H9 (cell line): ENCODE measurements at regions not wholly inside any gene's neighbourhood (a gene's known extent, or its start where the extent isn't known, plus 50 kb on each side); places are given as distances from the start of the nearest gene placed in this dataset.

Experiments used
- DNase-seq: peaks from one replicate; pipeline ENCODE4 v3.0.0-alpha.2; 2017
- H2AFZ ChIP-seq: one replicate; pipeline ENCODE4 v1.6.1; 2013; ENCODE audit warnings: mild to moderate bottlenecking, low read length, control low read depth, moderate library complexity
- H2AK5ac ChIP-seq: 2 replicates; pipeline ENCODE4 v1.6.1; 2013; ENCODE audit warnings: low read length, control low read depth, mixed read lengths; ENCODE audit not compliant: insufficient read length
- H2BK120ac ChIP-seq: one replicate; pipeline ENCODE4 v1.6.1; 2013; ENCODE audit warnings: low read depth, mild to moderate bottlenecking, low read length, control low read depth, inconsistent platforms; ENCODE audit not compliant: poor library complexity, severe bottlenecking
- H2BK12ac ChIP-seq: 2 replicates; pipeline ENCODE4 v1.6.1; 2013; ENCODE audit warnings: low read length, control low read depth, mixed read lengths, low read depth; ENCODE audit not compliant: insufficient read length
- H2BK15ac ChIP-seq: 2 replicates; pipeline ENCODE4 v1.6.1; 2013; ENCODE audit warnings: low read depth, low read length, control low read depth
- H2BK20ac ChIP-seq: one replicate; pipeline ENCODE4 v1.6.1; 2013; ENCODE audit warnings: low read depth, mild to moderate bottlenecking, low read length, control low read depth, inconsistent platforms; ENCODE audit not compliant: poor library complexity, severe bottlenecking
- H2BK5ac ChIP-seq: 2 replicates; pipeline ENCODE4 v1.6.1; 2013; ENCODE audit warnings: low read length, control low read depth, mixed read lengths; ENCODE audit not compliant: insufficient read length
- H3K14ac ChIP-seq: 2 replicates; pipeline ENCODE4 v1.6.1; 2013; ENCODE audit warnings: low read length, control low read depth; ENCODE audit not compliant: insufficient read depth
- H3K18ac ChIP-seq: 2 replicates; pipeline ENCODE4 v1.6.1; 2013; ENCODE audit warnings: low read depth, mild to moderate bottlenecking, mixed read lengths, low read length, control low read depth; ENCODE audit not compliant: insufficient read length
- H3K23ac ChIP-seq: 2 replicates; pipeline ENCODE4 v1.6.1; 2013; ENCODE audit warnings: low read length, control low read depth, mixed read lengths, low read depth; ENCODE audit not compliant: insufficient read length
- H3K23me2 ChIP-seq: 2 replicates; pipeline ENCODE4 v1.6.1; 2013; ENCODE audit warnings: low read depth, mild to moderate bottlenecking, mixed read lengths, low read length, control low read depth; ENCODE audit not compliant: insufficient read length, poor library complexity, severe bottlenecking
- H3K27ac ChIP-seq: 2 replicates; pipeline ENCODE4 v1.5.1; 2013; ENCODE audit warnings: low read length, control low read depth, mixed read lengths, low read depth; ENCODE audit not compliant: insufficient read length
- H3K27me3 ChIP-seq: 2 replicates; pipeline ENCODE4 v1.6.1; 2013; ENCODE audit warnings: low read length, control low read depth, inconsistent platforms; ENCODE audit not compliant: insufficient read depth
- H3K4ac ChIP-seq: 2 replicates; pipeline ENCODE4 v1.6.1; 2013; ENCODE audit warnings: low read depth, mild to moderate bottlenecking, control low read depth, inconsistent platforms, low read length, moderate library complexity
- H3K4me1 ChIP-seq: 2 replicates; pipeline ENCODE4 v1.6.1; 2013; ENCODE audit warnings: low read length, control low read depth, inconsistent platforms; ENCODE audit not compliant: insufficient read depth
- H3K4me2 ChIP-seq: 2 replicates; pipeline ENCODE4 v1.6.1; 2013; ENCODE audit warnings: low read length, control low read depth, mixed read lengths; ENCODE audit not compliant: insufficient read length, insufficient read depth
- H3K56ac ChIP-seq: 2 replicates; pipeline ENCODE4 v1.6.1; 2013; ENCODE audit warnings: low read depth, mild to moderate bottlenecking, mixed read lengths, low read length, control low read depth; ENCODE audit not compliant: insufficient read length
- H3K79me1 ChIP-seq: 2 replicates; pipeline ENCODE4 v1.6.1; 2013; ENCODE audit warnings: low read depth, mild to moderate bottlenecking, moderate library complexity, low read length, control low read depth, inconsistent platforms; ENCODE audit not compliant: insufficient read depth, poor library complexity, severe bottlenecking
- H3K79me2 ChIP-seq: 2 replicates; pipeline ENCODE4 v1.6.1; 2013; ENCODE audit warnings: low read length, control low read depth, inconsistent platforms; ENCODE audit not compliant: insufficient read depth
- H3K9ac ChIP-seq: 2 replicates; pipeline ENCODE4 v1.6.1; 2013; ENCODE audit warnings: low read length, control low read depth, mixed read lengths; ENCODE audit not compliant: insufficient read length; ENCODE audit errors: extremely low read depth
- H3K9me3 ChIP-seq: one replicate; pipeline ENCODE4 v1.6.1; 2013; ENCODE audit warnings: low read depth, low read length, inconsistent platforms; ENCODE audit not compliant: control insufficient read depth
- H3T11ph ChIP-seq: one replicate; pipeline ENCODE4 v1.6.1; 2013; ENCODE audit warnings: mild to moderate bottlenecking, low read length, control low read depth, inconsistent platforms
- H4K20me1 ChIP-seq: one replicate; pipeline ENCODE4 v1.6.1; 2013; ENCODE audit not compliant: control insufficient read depth, insufficient read length, insufficient read depth
- H4K5ac ChIP-seq: 2 replicates; pipeline ENCODE4 v1.6.1; 2013; ENCODE audit warnings: low read depth, mild to moderate bottlenecking, mixed read lengths, low read length, control low read depth; ENCODE audit not compliant: insufficient read length
- H4K8ac ChIP-seq: replicated peaks from 2 replicates; pipeline ENCODE4 v1.6.1; 2013; ENCODE audit warnings: low read length, control low read depth, mixed read lengths, low read depth; ENCODE audit not compliant: insufficient read length
- H4K91ac ChIP-seq: 2 replicates; pipeline ENCODE4 v1.6.1; 2013; ENCODE audit warnings: low read depth, mild to moderate bottlenecking, moderate library complexity, mixed read lengths, low read length, control low read depth; ENCODE audit not compliant: insufficient read length
- H3K27ac Mint-ChIP-seq, 3 experiments: 2 replicates in 2 of 3; 3 replicates in 1 of 3; pipeline ENCODE4 v1.8.0; 2020 to 2021; ENCODE audit warnings: mixed read lengths in 3 of 3, mild to moderate bottlenecking in 1 of 3, moderate library complexity in 1 of 3
- H3K27me3 Mint-ChIP-seq: 2 replicates; pipeline ENCODE4 v1.8.0; 2021; ENCODE audit warnings: low read depth, mild to moderate bottlenecking, moderate library complexity, mixed read lengths
- H3K36me3 Mint-ChIP-seq, 3 experiments: 2 replicates in 2 of 3; 3 replicates in 1 of 3; pipeline ENCODE4 v1.8.0; 2020 to 2021; ENCODE audit warnings: low read depth in 3 of 3, mixed read lengths in 3 of 3; ENCODE audit not compliant: insufficient read depth in 1 of 3
- H3K4me1 Mint-ChIP-seq, 2 experiments: 2 replicates each; pipeline ENCODE4 v1.8.0; 2020; ENCODE audit warnings: mixed read lengths in 2 of 2
- H3K4me3 Mint-ChIP-seq, 2 experiments: 2 replicates in 1 of 2; 3 replicates in 1 of 2; pipeline ENCODE4 v1.8.0; 2020 to 2021; ENCODE audit warnings: mild to moderate bottlenecking in 2 of 2, mixed read lengths in 2 of 2, moderate library complexity in 1 of 2
- H3K9me3 Mint-ChIP-seq, 2 experiments: 2 replicates in 1 of 2; 3 replicates in 1 of 2; pipeline ENCODE4 v1.8.0; 2020; ENCODE audit warnings: mild to moderate bottlenecking in 2 of 2, mixed read lengths in 2 of 2, moderate library complexity in 1 of 2
- CTCF ChIP-seq: fragments of 200-600 bp; sonication (generic); conservative IDR thresholded peaks from 3 replicates; pipeline ENCODE4 v1.8.0; 2021; ENCODE audit warnings: antibody characterized with exemption, mild to moderate bottlenecking
- WGBS: extraction: QIAGEN DNeasy Blood & Tissue Kit; methylation state at CpG from one replicate; pipeline ENCODE4 v1.1.7; 2013; ENCODE audit warnings: missing lambda C conversion rate, low lambda C conversion rate, mixed read lengths; ENCODE audit not compliant: insufficient read length; ENCODE audit errors: extremely low coverage; 5-methylcytosine and 5-hydroxymethylcytosine counted together

GRCh38 chr2:9736021-9736420, 105.2 kb upstream of the YWHAQ start:
- Histone ChIP-seq H2BK20ac (no peak overlapping the region), H3T11ph (no peak overlapping the region), H3K4me1 (no peaks in the 10 kb centered on the region), H2AFZ (no peak overlapping the region), H2AK5ac (no peak overlapping the region), H3K23me2 (no peaks in the 10 kb centered on the region), H4K20me1 (no peaks in the 10 kb centered on the region), H3K79me2 (no peaks in the 10 kb centered on the region), H3K4ac (no peak overlapping the region), H2BK5ac (no peak overlapping the region), H2BK120ac (no peak overlapping the region), H3K23ac (no peak overlapping the region), H3K18ac (no peak overlapping the region), H3K27ac (no peak overlapping the region), H4K8ac (no peak overlapping the region), H3K79me1 (no peaks in the 10 kb centered on the region), H3K14ac (no peak overlapping the region), H3K56ac (no peak overlapping the region), H3K9ac (no peak overlapping the region), H2BK15ac (no peak overlapping the region), H3K4me2 (no peak overlapping the region), H4K91ac (no peak overlapping the region), H2BK12ac (no peak overlapping the region), H3K27me3 (no peaks in the 10 kb centered on the region), H3K9me3 (no peaks in the 10 kb centered on the region), H4K5ac (no peak overlapping the region)
- peaks cover 14 to 29% of the 10 kb centered on the region in 2 experiments for H3K9me3 Mint-ChIP-seq
- peaks cover 3% of the 10 kb centered on the region; the same call in 1 of the 2 replicates for H3K27me3 Mint-ChIP-seq
- H3K27ac Mint-ChIP-seq, result no peak overlapping the region
- H3K4me1 Mint-ChIP-seq, result no peaks in the 10 kb centered on the region
- H3K4me3 Mint-ChIP-seq, result no peak overlapping the region
- no CpG with 5 or more reads among the region's 1 CpG for WGBS
- no peak for TF ChIP-seq CTCF
- H3K36me3 Mint-ChIP-seq, result no peaks in the 10 kb centered on the region; a peak in 2 of 7 replicates
- DNase-seq, result no peak
